ENCODE measurements at regions not wholly inside any gene's neighbourhood (a gene's known extent, or its start where the extent isn't known, plus 50 kb on each side); places are given as distances from the start of the nearest gene placed in this dataset.
"Not testable (repeated sequence)": the region's sequence is repeated elsewhere in the genome, so short reads cannot be mapped to it uniquely, and the experiment has no call there.

- H3K9ac ChIP-seq; DNase-seq; H3K79me2 ChIP-seq (ENCODE audit: insufficient read depth); POLR2A ChIA-PET; H3F3A ChIP-seq (replicated peaks; ENCODE audit: insufficient read depth); H4K20me1 ChIP-seq (ENCODE audit: insufficient read depth); H3K27ac ChIP-seq (ENCODE audit: low read depth in 2 of 2, low read length in 1 of 2); CTCF ChIA-PET; H3K9me2 ChIP-seq; H3K9me3 ChIP-seq; H3K27me3 ChIP-seq (ENCODE audit: insufficient read depth); H3K4me2 ChIP-seq; H3K4me3 ChIP-seq (ENCODE audit: low read depth in 2 of 2, low read length in 1 of 2); H3K4me1 ChIP-seq (ENCODE audit: control insufficient read depth in 1 of 2, insufficient read depth in 2 of 2, low read depth in 1 of 2, low read length in 1 of 2); H3K36me3 ChIP-seq (replicated peaks in 1 of 2; ENCODE audit: control insufficient read depth in 1 of 2, insufficient read depth in 2 of 2, low read length in 1 of 2); H2AFZ ChIP-seq (ENCODE audit: low read depth): not testable (repeated sequence)
- WGBS (ENCODE audit: low lambda C conversion rate), result 71% methylated on average over 9 of the region's 9 CpGs
These were observed 1380.4 kb upstream of the SLC39A10 start for GRCh38 chr2:194276667-194277066.

- ChIA-PET CTCF (no interaction called here), POLR2A (no interaction called here)
- DNase-seq, result no peak
- Histone ChIP-seq H3K9ac (no peak overlapping the region), H2AFZ (ENCODE audit: low read depth) (no peak overlapping the region), H3K9me3 (no peaks in the 10 kb centered on the region), H3K9me2 (no peaks in the 10 kb centered on the region), H3K4me2 (no peak overlapping the region), H3F3A (replicated peaks; ENCODE audit: insufficient read depth) (no peaks in the 10 kb centered on the region), H3K27me3 (ENCODE audit: insufficient read depth) (no peaks in the 10 kb centered on the region), H3K79me2 (ENCODE audit: insufficient read depth) (no peaks in the 10 kb centered on the region), H3K4me3 (ENCODE audit: low read depth in 2 of 2, low read length in 1 of 2) (no peak overlapping the region), H3K36me3 (replicated peaks in 1 of 2; ENCODE audit: control insufficient read depth in 1 of 2, insufficient read depth in 2 of 2, low read length in 1 of 2) (no peaks in the 10 kb centered on the region), H3K4me1 (ENCODE audit: control insufficient read depth in 1 of 2, insufficient read depth in 2 of 2, low read depth in 1 of 2, low read length in 1 of 2) (no peaks in the 10 kb centered on the region), H4K20me1 (ENCODE audit: insufficient read depth) (no peaks in the 10 kb centered on the region), H3K27ac (ENCODE audit: low read depth in 2 of 2, low read length in 1 of 2) (no peak overlapping the region)
- no peak for TF ChIP-seq USF1 (IDR thresholded peaks at IDR 0.05; ENCODE audit: borderline replicate concordance, low read depth)
- no peak for TF ChIP-seq NFIC (IDR thresholded peaks at IDR 0.05; ENCODE audit: borderline replicate concordance)
- TF ChIP-seq ZBTB33 (IDR thresholded peaks at IDR 0.05; ENCODE audit: borderline replicate concordance, low read depth), result no peak
- no peak for TF ChIP-seq MAX (IDR thresholded peaks at IDR 0.05; ENCODE audit: low read depth)
- 13% methylated on average over 2 of the region's 2 CpGs for WGBS (ENCODE audit: low lambda C conversion rate)
These were observed 1385.6 kb upstream of the SLC39A10 start for GRCh38 chr2:194271293-194271961.

GRCh38 chr2:194270648-194271047 is 1386.4 kb upstream of the SLC39A10 start:
- H3K4me2 ChIP-seq, result no peak overlapping the region
- no peak overlapping the region for H3K4me3 ChIP-seq (ENCODE audit: low read depth in 2 of 2, low read length in 1 of 2)
- H3K9ac ChIP-seq, result no peak overlapping the region
- H3K27me3 ChIP-seq (ENCODE audit: insufficient read depth), result no peaks in the 10 kb centered on the region
- no peaks in the 10 kb centered on the region for H3K4me1 ChIP-seq (ENCODE audit: control insufficient read depth in 1 of 2, insufficient read depth in 2 of 2, low read depth in 1 of 2, low read length in 1 of 2)
- POLR2A ChIA-PET, result no interaction called here
- no peak for DNase-seq
- H2AFZ ChIP-seq (ENCODE audit: low read depth), result no peak overlapping the region
- H3K9me2 ChIP-seq, result no peaks in the 10 kb centered on the region
- no peaks in the 10 kb centered on the region for H3F3A ChIP-seq (replicated peaks; ENCODE audit: insufficient read depth)
- no peaks in the 10 kb centered on the region for H3K79me2 ChIP-seq (ENCODE audit: insufficient read depth)
- no peak overlapping the region for H3K27ac ChIP-seq (ENCODE audit: low read depth in 2 of 2, low read length in 1 of 2)
- H4K20me1 ChIP-seq (ENCODE audit: insufficient read depth), result no peaks in the 10 kb centered on the region
- H3K9me3 ChIP-seq, result no peaks in the 10 kb centered on the region
- no peaks in the 10 kb centered on the region for H3K36me3 ChIP-seq (replicated peaks in 1 of 2; ENCODE audit: control insufficient read depth in 1 of 2, insufficient read depth in 2 of 2, low read length in 1 of 2)
- CTCF ChIA-PET, result no interaction called here
- TF ChIP-seq POLR2AphosphoS5 (IDR thresholded peaks at IDR 0.05; ENCODE audit: low read depth, low read length) (no peak), RAD21 (IDR thresholded peaks at IDR 0.05; ENCODE audit: low read length) (no peak), RCOR1 (IDR thresholded peaks at IDR 0.05; ENCODE audit: low read length) (no peak), CTCF (IDR thresholded peaks at IDR 0.05) (no peak), FOXJ3 (CRISPR knock-in tag; IDR thresholded peaks at IDR 0.05) (no peak), GABPA (IDR thresholded peaks at IDR 0.05; ENCODE audit: low read depth) (no peak), IRF3 (IDR thresholded peaks at IDR 0.05; ENCODE audit: low read depth, low read length) (no peak), JUND (IDR thresholded peaks at IDR 0.05) (no peak), YY1 (IDR thresholded peaks at IDR 0.05; ENCODE audit: low read depth) (no peak), PBX3 (IDR thresholded peaks at IDR 0.05) (no peak), MXI1 (IDR thresholded peaks at IDR 0.05; ENCODE audit: low read depth, low read length) (no peak), RFX5 (IDR thresholded peaks at IDR 0.05; ENCODE audit: low read length) (no peak)
